ENCODE measurements at regions not wholly inside any gene's neighbourhood (a gene's known extent, or its start where the extent isn't known, plus 50 kb on each side); places are given as distances from the start of the nearest gene placed in this dataset.

DNA sequence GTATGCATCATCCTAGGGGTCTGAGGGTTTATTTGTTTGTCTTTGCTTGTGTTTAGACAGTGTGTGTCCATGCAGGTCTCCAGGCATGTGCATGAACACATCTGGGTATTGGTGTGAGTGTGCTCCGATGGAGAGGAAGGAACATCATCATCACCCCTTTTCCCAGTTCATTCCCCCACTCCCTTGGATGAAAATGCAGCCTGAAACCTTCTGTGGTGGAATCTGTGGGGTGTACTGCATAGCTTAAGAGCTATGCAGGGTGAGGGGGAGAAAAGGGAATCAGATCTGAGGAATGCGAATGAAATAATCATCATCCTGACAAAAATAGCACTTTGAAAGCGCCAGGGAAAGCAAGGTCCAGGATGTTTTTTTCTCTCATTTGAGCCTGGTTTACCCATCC lies 520.1 kb downstream of the NTRK3 start:
- no peak overlapping the region for H2BK20ac ChIP-seq (ENCODE audit: low read length)
- no peak overlapping the region for H3K14ac ChIP-seq (ENCODE audit: insufficient read length)
- no peaks in the 10 kb centered on the region for H3K9me3 ChIP-seq (ENCODE audit: insufficient read depth in 2 of 2, low read depth in 1 of 2, low read length in 1 of 2)
- no peaks in the 10 kb centered on the region for H3K23me2 ChIP-seq (ENCODE audit: low read depth, low read length)
- POLR2A ChIA-PET (ENCODE audit: partially characterized antibody) = no interaction called here
- H3K18ac ChIP-seq (ENCODE audit: extremely low read depth, low read length) = no peak overlapping the region
- DNase-seq (ENCODE audit: low read depth in 1 of 2, low spot score in 2 of 2) (no peak), FAIRE-seq (no peak)
- H3K56ac ChIP-seq (replicated peaks; ENCODE audit: insufficient read length, low read depth, low read length) = no peak overlapping the region
- CTCF ChIA-PET (ENCODE audit: partially characterized antibody) = interaction anchor here (0.7 kb wide), 2 partner anchors 20 to 63 kb away, joined by 3 read pairs; no protein-coding TSS in a partner anchor
- H4K8ac ChIP-seq (ENCODE audit: extremely low read depth, insufficient read depth, low read length) = no peak overlapping the region
- no peak overlapping the region for H3K27ac ChIP-seq (ENCODE audit: low read depth, low read length)
- H3K4me3 ChIP-seq (ENCODE audit: extremely low read depth in 1 of 4, insufficient read depth in 2 of 4, low read depth in 3 of 4, low read length in 4 of 4) = no peak overlapping the region
- no peak overlapping the region for H2BK15ac ChIP-seq (ENCODE audit: low read length)
- H3K4ac ChIP-seq (replicated peaks; ENCODE audit: insufficient read length, low read depth, low read length) = no peak overlapping the region
- H2BK12ac ChIP-seq (ENCODE audit: low read depth, low read length) = no peak overlapping the region
- no peak overlapping the region for H3K23ac ChIP-seq (ENCODE audit: insufficient read length)
- no peaks in the 10 kb centered on the region for H3K36me3 ChIP-seq (ENCODE audit: control insufficient read depth in 2 of 4, insufficient read depth in 4 of 4, low read length in 3 of 4)
- no peaks in the 10 kb centered on the region for H3K79me2 ChIP-seq (ENCODE audit: control insufficient read depth in 1 of 2, insufficient read depth in 2 of 2, low read length in 2 of 2)
- 94% methylated on average over 3 of the region's 3 CpGs; no CpG with 5 or more reads in 1 of the 2 experiments for WGBS, 2 experiments (ENCODE audit: extremely low coverage in 1 of 2, insufficient coverage in 1 of 2, insufficient read length in 1 of 2, insufficient replicate concordance in 2 of 2, low coverage in 1 of 2, low lambda C conversion rate in 2 of 2, missing lambda C conversion rate in 1 of 2)
- no peak overlapping the region for H2AFZ ChIP-seq (ENCODE audit: low read length)
- no peak overlapping the region for H3K4me2 ChIP-seq (ENCODE audit: insufficient read depth in 1 of 2, low read depth in 2 of 2, low read length in 2 of 2)
- no peak overlapping the region for H3K9ac ChIP-seq (replicated peaks in 1 of 4; ENCODE audit: extremely low read depth in 1 of 4, low read depth in 3 of 4, low read length in 3 of 4)
- H4K20me1 ChIP-seq (replicated peaks in 1 of 2; ENCODE audit: control insufficient read depth in 1 of 2, insufficient read depth in 2 of 2, low read length in 2 of 2) = no peaks in the 10 kb centered on the region
- H3K79me1 ChIP-seq (ENCODE audit: low read depth, low read length) = no peaks in the 10 kb centered on the region
- TF ChIP-seq TCF12 (IDR thresholded peaks at IDR 0.05; ENCODE audit: low read depth, low read length) (no peak), EP300 (IDR thresholded peaks at IDR 0.05; ENCODE audit: borderline replicate concordance in 1 of 2, low read depth in 2 of 2, low read length in 2 of 2) (no peak)
- TF ChIP-seq, protein P1, sequence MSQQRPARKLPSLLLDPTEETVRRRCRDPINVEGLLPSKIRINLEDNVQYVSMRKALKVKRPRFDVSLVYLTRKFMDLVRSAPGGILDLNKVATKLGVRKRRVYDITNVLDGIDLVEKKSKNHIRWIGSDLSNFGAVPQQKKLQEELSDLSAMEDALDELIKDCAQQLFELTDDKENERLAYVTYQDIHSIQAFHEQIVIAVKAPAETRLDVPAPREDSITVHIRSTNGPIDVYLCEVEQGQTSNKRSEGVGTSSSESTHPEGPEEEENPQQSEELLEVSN (IDR thresholded peaks at IDR 0.05) = no peak
- no peak overlapping the region for H4K5ac ChIP-seq (ENCODE audit: insufficient read length, low read depth, low read length)
- H2AK5ac ChIP-seq (ENCODE audit: low read depth, low read length) = no peak overlapping the region
- no peak overlapping the region for H2BK120ac ChIP-seq (replicated peaks; ENCODE audit: low read depth, low read length)
- no peak overlapping the region for H4K91ac ChIP-seq (replicated peaks; ENCODE audit: insufficient read length, low read length)
- H2BK5ac ChIP-seq (ENCODE audit: low read depth, low read length) = no peak overlapping the region
- H3K4me1 ChIP-seq (replicated peaks in 1 of 4; ENCODE audit: control insufficient read depth in 3 of 4, insufficient read depth in 4 of 4, low read length in 3 of 4) = no peaks in the 10 kb centered on the region
- no peaks in the 10 kb centered on the region for H3K27me3 ChIP-seq (replicated peaks in 1 of 4; ENCODE audit: control insufficient read depth in 3 of 4, extremely low read depth in 1 of 4, insufficient read depth in 3 of 4, low read length in 3 of 4)
